Karpas-422 (cell line): ENCODE measurements at regions not wholly inside any gene's neighbourhood (a gene's known extent, or its start where the extent isn't known, plus 50 kb on each side); places are given as distances from the start of the nearest gene placed in this dataset.

Experiments used
- DNase-seq: peaks from one replicate; pipeline ENCODE4 v3.0.0-alpha.2; 2015
- H2AFZ ChIP-seq: fragments of 200-600 bp; sonication (generic); 2 replicates; pipeline ENCODE4 v1.6.1; 2014; ENCODE audit warnings: antibody characterized with exemption, low read length, mixed read lengths
- H3K27ac ChIP-seq: fragments of 200-600 bp; sonication (generic); 2 replicates; pipeline ENCODE4 v1.5.1; 2014; ENCODE audit warnings: mild to moderate bottlenecking, low read length, moderate library complexity
- H3K27me3 ChIP-seq: fragments of 200-600 bp; sonication (generic); 2 replicates; pipeline ENCODE4 v1.6.1; 2014; ENCODE audit warnings: low read length, mixed read lengths
- H3K36me3 ChIP-seq: fragments of 200-600 bp; sonication (generic); 2 replicates; pipeline ENCODE4 v1.6.1; 2014; ENCODE audit warnings: low read length, mixed read lengths; ENCODE audit not compliant: insufficient read depth
- H3K4me1 ChIP-seq: fragments of 200-600 bp; sonication (generic); 2 replicates; pipeline ENCODE4 v1.6.1; 2014; ENCODE audit warnings: mild to moderate bottlenecking, low read length, mixed read lengths
- H3K4me2 ChIP-seq: fragments of 200-600 bp; sonication (generic); 2 replicates; pipeline ENCODE4 v1.6.1; 2014; ENCODE audit warnings: low read length, low read depth, mild to moderate bottlenecking; ENCODE audit not compliant: poor library complexity, severe bottlenecking
- H3K4me3 ChIP-seq: fragments of 200-600 bp; sonication (generic); 2 replicates; pipeline ENCODE4 v1.5.1; 2014; ENCODE audit warnings: mild to moderate bottlenecking, antibody characterized with exemption, low read length, mixed read lengths
- H3K79me2 ChIP-seq: fragments of 200-600 bp; sonication (generic); 2 replicates; pipeline ENCODE4 v1.6.1; 2014; ENCODE audit warnings: mild to moderate bottlenecking, low read length, mixed read lengths
- H3K9ac ChIP-seq: fragments of 200-600 bp; sonication (generic); 2 replicates; pipeline ENCODE4 v1.6.0; 2014; ENCODE audit warnings: low read length
- H3K9me2 ChIP-seq: fragments of 200-600 bp; sonication (generic), shearing (Covaris generic); replicated peaks from 2 replicates; pipeline ENCODE4 v1.6.0; 2014; ENCODE audit warnings: mild to moderate bottlenecking, low read length, moderate library complexity; ENCODE audit not compliant: insufficient read depth
- H3K9me3 ChIP-seq: fragments of 300-700, 200-600 bp; sonication (generic); 2 replicates; pipeline ENCODE4 v1.6.1; 2014; ENCODE audit warnings: low read length, mixed read lengths
- H4K20me1 ChIP-seq: fragments of 200-600 bp; sonication (generic); 2 replicates; pipeline ENCODE4 v1.6.1; 2014; ENCODE audit warnings: mild to moderate bottlenecking, antibody characterized with exemption, low read length, low read depth; ENCODE audit not compliant: insufficient read depth

DNA sequence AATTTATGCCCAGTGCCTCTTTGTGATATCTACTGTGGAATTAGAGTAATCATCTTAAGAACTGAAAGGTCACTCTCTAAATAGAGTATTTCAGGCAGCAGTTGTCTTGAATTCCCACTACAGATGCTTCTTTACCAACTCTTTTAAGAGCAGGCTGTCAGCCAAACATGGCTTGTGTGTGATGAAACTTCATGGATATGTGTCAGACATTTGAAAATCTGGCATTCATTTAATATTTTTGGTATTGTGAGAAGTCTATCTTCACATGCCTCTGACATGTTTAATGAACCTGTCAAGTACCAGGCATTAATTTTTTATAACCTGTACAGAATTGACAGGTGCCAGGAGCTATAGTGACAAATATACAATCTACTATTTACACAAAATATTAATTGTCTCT is 318.6 kb downstream of the CDH9 start:
- no peaks in the 10 kb centered on the region for H3K79me2 ChIP-seq
- H3K9me3 ChIP-seq: peaks cover 5% of the 10 kb centered on the region; the same call in 1 of the 2 replicates
- H3K27me3 ChIP-seq: no peaks in the 10 kb centered on the region
- DNase-seq: no peak
- no peaks in the 10 kb centered on the region for H3K36me3 ChIP-seq
- H3K4me1 ChIP-seq: no peaks in the 10 kb centered on the region
- H3K9ac ChIP-seq: no peak overlapping the region
- H3K4me2 ChIP-seq: no peak overlapping the region
- H3K4me3 ChIP-seq: no peak overlapping the region
- no peak overlapping the region for H3K27ac ChIP-seq
- H3K9me2 ChIP-seq: no peaks in the 10 kb centered on the region
- H4K20me1 ChIP-seq: no peaks in the 10 kb centered on the region
- no peak overlapping the region for H2AFZ ChIP-seq

DNA sequence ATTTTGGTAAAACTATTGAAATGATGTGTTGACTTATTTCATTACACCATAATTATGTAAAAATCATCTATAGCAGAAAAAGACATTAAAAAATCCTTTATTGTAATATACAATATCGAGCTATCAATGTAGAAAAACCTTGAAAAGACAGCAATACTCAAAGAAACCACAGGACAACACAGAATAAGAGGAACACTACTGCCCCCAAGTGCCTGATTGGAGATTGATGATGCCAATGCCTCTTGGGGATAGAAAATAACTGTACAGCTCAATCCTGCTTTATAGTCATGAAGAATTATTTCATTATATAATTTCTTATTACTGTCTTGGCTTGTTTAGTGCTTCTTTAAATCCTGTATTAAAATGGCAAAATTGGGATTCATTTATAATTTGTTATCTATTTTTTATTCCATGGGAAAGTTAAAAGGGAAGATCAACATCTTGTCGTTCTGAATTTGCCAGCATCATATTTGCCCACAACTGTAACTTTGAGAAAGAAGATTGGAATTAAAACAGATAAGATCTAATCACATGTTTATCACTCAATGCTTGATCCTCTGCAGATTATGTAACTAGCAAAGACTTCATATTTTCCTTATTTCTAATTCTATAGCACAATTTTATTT is 337.5 kb downstream of the CDH9 start:
- Histone ChIP-seq H3K4me3 (no peak overlapping the region), H3K4me2 (no peak overlapping the region), H2AFZ (no peak overlapping the region), H3K4me1 (no peaks in the 10 kb centered on the region), H3K79me2 (no peaks in the 10 kb centered on the region), H3K27ac (no peak overlapping the region), H4K20me1 (no peaks in the 10 kb centered on the region), H3K36me3 (no peaks in the 10 kb centered on the region), H3K9ac (no peak overlapping the region), H3K27me3 (no peaks in the 10 kb centered on the region), H3K9me2 (no peaks in the 10 kb centered on the region), H3K9me3 (peaks cover 7% of the 10 kb centered on the region; the same call in 1 of the 2 replicates)
- peak; percentile 81 for DNase-seq

GRCh38 chr5:26692952-26693351 is 345.4 kb downstream of the CDH9 start:
- Histone ChIP-seq H3K79me2 (no peaks in the 10 kb centered on the region), H3K27me3 (no peaks in the 10 kb centered on the region), H3K27ac (no peak overlapping the region), H2AFZ (peak overlapping the region; percentile 66; the same call in 1 of the 2 replicates), H3K4me3 (no peak overlapping the region), H3K36me3 (no peaks in the 10 kb centered on the region), H3K9me3 (peaks cover 23% of the 10 kb centered on the region), H4K20me1 (no peaks in the 10 kb centered on the region), H3K9ac (no peak overlapping the region), H3K4me1 (no peaks in the 10 kb centered on the region), H3K9me2 (no peaks in the 10 kb centered on the region), H3K4me2 (no peak overlapping the region)
- DNase-seq: no peak

GRCh38 chr5:26691486-26691885 is 346.9 kb downstream of the CDH9 start:
- H3K27me3 ChIP-seq: no peaks in the 10 kb centered on the region
- DNase-seq: no peak

GRCh38 chr5:26690511-26690910 is 347.9 kb downstream of the CDH9 start:
- no peak for DNase-seq
- H3K79me2 ChIP-seq: no peaks in the 10 kb centered on the region
- H3K9me2 ChIP-seq: no peaks in the 10 kb centered on the region
- no peaks in the 10 kb centered on the region for H3K36me3 ChIP-seq
- no peak overlapping the region for H3K4me2 ChIP-seq
- H3K9ac ChIP-seq: no peak overlapping the region
- H3K4me3 ChIP-seq: no peak overlapping the region
- no peaks in the 10 kb centered on the region for H4K20me1 ChIP-seq
- no peaks in the 10 kb centered on the region for H3K27me3 ChIP-seq
- H3K9me3 ChIP-seq: peaks cover 16% of the 10 kb centered on the region
- peak overlapping the region; percentile 53 for H2AFZ ChIP-seq
- H3K4me1 ChIP-seq: no peaks in the 10 kb centered on the region
- H3K27ac ChIP-seq: no peak overlapping the region

More at GRCh38 chr5:26691486-26691885, 346.9 kb downstream of the CDH9 start:
- H3K36me3 ChIP-seq: no peaks in the 10 kb centered on the region
- H3K9me2 ChIP-seq: no peaks in the 10 kb centered on the region
- H3K4me3 ChIP-seq: no peak overlapping the region
- H3K79me2 ChIP-seq: no peaks in the 10 kb centered on the region
- H3K27ac ChIP-seq: no peak overlapping the region
- H3K4me1 ChIP-seq: no peaks in the 10 kb centered on the region
- no peaks in the 10 kb centered on the region for H4K20me1 ChIP-seq
- no peak overlapping the region for H3K9ac ChIP-seq
- peak overlapping the region; percentile 61; the same call in 1 of the 2 replicates for H2AFZ ChIP-seq
- no peak overlapping the region for H3K4me2 ChIP-seq
- peaks cover 21% of the 10 kb centered on the region for H3K9me3 ChIP-seq

DNA sequence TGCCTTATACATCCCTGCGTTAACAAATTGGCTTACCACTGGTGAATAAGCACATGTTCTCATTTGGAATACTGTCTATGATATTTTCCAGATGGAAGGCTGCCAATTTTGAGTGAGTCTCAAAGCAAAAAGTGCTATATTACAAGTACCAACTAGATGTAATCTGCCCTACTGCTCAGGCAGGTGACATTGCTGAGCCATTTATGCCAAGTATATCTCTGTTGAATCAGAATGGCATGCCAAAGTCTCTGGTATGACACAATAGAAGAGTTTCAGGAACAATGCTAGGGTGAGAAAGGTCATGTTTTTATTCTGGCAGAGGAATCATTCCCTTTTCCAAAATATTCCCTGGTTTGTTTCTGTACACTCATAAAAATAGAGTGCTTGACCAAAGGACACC is 356.5 kb downstream of the CDH9 start:
- Histone ChIP-seq H3K9me2 (no peaks in the 10 kb centered on the region), H3K79me2 (no peaks in the 10 kb centered on the region), H3K36me3 (no peaks in the 10 kb centered on the region), H3K27ac (no peak overlapping the region), H2AFZ (no peak overlapping the region), H3K9ac (no peak overlapping the region), H3K4me3 (no peak overlapping the region), H3K9me3 (peaks cover 18% of the 10 kb centered on the region), H3K27me3 (no peaks in the 10 kb centered on the region), H3K4me1 (peaks cover 6% of the 10 kb centered on the region), H4K20me1 (no peaks in the 10 kb centered on the region), H3K4me2 (no peak overlapping the region)
- DNase-seq: no peak

- Histone ChIP-seq H3K4me3 (no peak overlapping the region), H3K27me3 (no peaks in the 10 kb centered on the region), H3K4me1 (no peaks in the 10 kb centered on the region), H3K79me2 (no peaks in the 10 kb centered on the region), H3K9me2 (no peaks in the 10 kb centered on the region), H2AFZ (peak overlapping the region; percentile 77), H3K9ac (no peak overlapping the region), H4K20me1 (no peaks in the 10 kb centered on the region), H3K36me3 (no peaks in the 10 kb centered on the region), H3K27ac (no peak overlapping the region), H3K4me2 (no peak overlapping the region), H3K9me3 (peaks cover 6% of the 10 kb centered on the region; the same call in 1 of the 2 replicates)
- DNase-seq: no peak
Measured at GRCh38 chr5:26674846-26675245, 363.5 kb downstream of the CDH9 start.

- no peak overlapping the region for H3K4me2 ChIP-seq
- H3K9ac ChIP-seq: no peak overlapping the region
- H3K9me2 ChIP-seq: no peaks in the 10 kb centered on the region
- no peaks in the 10 kb centered on the region for H3K79me2 ChIP-seq
- no peak overlapping the region for H2AFZ ChIP-seq
- H4K20me1 ChIP-seq: no peaks in the 10 kb centered on the region
- H3K27me3 ChIP-seq: no peaks in the 10 kb centered on the region
- no peaks in the 10 kb centered on the region for H3K36me3 ChIP-seq
- DNase-seq: no peak
- no peaks in the 10 kb centered on the region for H3K4me1 ChIP-seq
- H3K4me3 ChIP-seq: no peak overlapping the region
- H3K27ac ChIP-seq: no peak overlapping the region
- H3K9me3 ChIP-seq: no peaks in the 10 kb centered on the region
Measured at GRCh38 chr5:26669523-26669922, 368.9 kb downstream of the CDH9 start.
